Osteocyte (in vitro differentiated cells): ENCODE measurements at regions not wholly inside any gene's neighbourhood (a gene's known extent, or its start where the extent isn't known, plus 50 kb on each side); places are given as distances from the start of the nearest gene placed in this dataset.

Source experiments
- DNase-seq: peaks from one replicate; pipeline ENCODE4 v3.0.0; 2021; ENCODE audit warnings: mixed read lengths; ENCODE audit not compliant: unreplicated experiment; ENCODE audit errors: extremely low spot score
- H3K27ac Mint-ChIP-seq: one replicate; pipeline ENCODE4 v1.8.0; 2021; ENCODE audit warnings: mild to moderate bottlenecking, mixed read lengths; ENCODE audit not compliant: unreplicated experiment
- H3K27me3 Mint-ChIP-seq: one replicate; pipeline ENCODE4 v1.8.0; 2021; ENCODE audit warnings: mixed read lengths; ENCODE audit not compliant: unreplicated experiment
- H3K36me3 Mint-ChIP-seq: one replicate; pipeline ENCODE4 v1.8.0; 2021; ENCODE audit warnings: mixed read lengths; ENCODE audit not compliant: unreplicated experiment
- H3K4me1 Mint-ChIP-seq: one replicate; pipeline ENCODE4 v1.8.0; 2021; ENCODE audit warnings: mixed read lengths; ENCODE audit not compliant: unreplicated experiment
- H3K4me3 Mint-ChIP-seq: one replicate; pipeline ENCODE4 v1.8.0; 2021; ENCODE audit warnings: mild to moderate bottlenecking, moderate library complexity, mixed read lengths; ENCODE audit not compliant: unreplicated experiment
- H3K9me3 Mint-ChIP-seq: one replicate; pipeline ENCODE4 v1.8.0; 2021; ENCODE audit warnings: mixed read lengths; ENCODE audit not compliant: unreplicated experiment
- CTCF ChIP-seq: fragments of 200-600 bp; sonication (generic); IDR thresholded peaks from 2 replicates; pipeline ENCODE4 v1.5.0; 2021; ENCODE audit warnings: antibody characterized with exemption, mild to moderate bottlenecking, moderate library complexity

GRCh38 chr10:61830846-61831273 is 70.6 kb upstream of the ARID5B start:
- H3K4me1 Mint-ChIP-seq: peaks cover 14% of the 10 kb centered on the region
- no peak overlapping the region for H3K4me3 Mint-ChIP-seq
- H3K27ac Mint-ChIP-seq: no peak overlapping the region
- no peaks in the 10 kb centered on the region for H3K27me3 Mint-ChIP-seq
- no peak for TF ChIP-seq CTCF
- H3K9me3 Mint-ChIP-seq: no peaks in the 10 kb centered on the region
- peaks cover 1% of the 10 kb centered on the region for H3K36me3 Mint-ChIP-seq
- DNase-seq: no peak

- peaks cover 34% of the 10 kb centered on the region for H3K4me1 Mint-ChIP-seq
- peaks cover 1% of the 10 kb centered on the region for H3K36me3 Mint-ChIP-seq
- H3K9me3 Mint-ChIP-seq: no peaks in the 10 kb centered on the region
- no peak overlapping the region for H3K27ac Mint-ChIP-seq
- no peak for TF ChIP-seq CTCF
- no peaks in the 10 kb centered on the region for H3K27me3 Mint-ChIP-seq
- no peak for DNase-seq
- H3K4me3 Mint-ChIP-seq: no peak overlapping the region
These were observed 68.5 kb upstream of the ARID5B start for GRCh38 chr10:61832866-61833481.

DNA sequence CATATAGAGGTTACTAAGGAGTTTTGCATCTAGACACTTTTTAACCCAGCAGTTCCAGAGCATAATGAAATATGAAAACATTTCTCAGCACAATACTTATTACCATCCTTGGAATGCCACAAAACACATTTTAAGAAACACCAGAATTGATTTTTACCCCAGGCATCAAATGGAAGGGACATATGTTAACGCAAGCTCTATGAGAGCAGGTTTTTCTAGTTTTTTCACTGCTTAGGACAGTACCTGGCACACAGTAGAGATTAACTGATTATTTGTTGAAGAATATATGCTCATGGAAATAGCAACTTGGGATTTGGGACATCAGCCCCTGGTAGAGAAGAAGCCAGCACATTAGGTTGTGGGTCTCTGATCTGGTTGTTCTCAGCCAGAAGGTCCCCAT is 67.0 kb upstream of the ARID5B start:
- peaks cover 1% of the 10 kb centered on the region for H3K36me3 Mint-ChIP-seq
- no peak for TF ChIP-seq CTCF
- no peaks in the 10 kb centered on the region for H3K9me3 Mint-ChIP-seq
- no peaks in the 10 kb centered on the region for H3K27me3 Mint-ChIP-seq
- peaks cover 38% of the 10 kb centered on the region for H3K4me1 Mint-ChIP-seq
- no peak overlapping the region for H3K4me3 Mint-ChIP-seq
- H3K27ac Mint-ChIP-seq: peak overlapping the region; percentile 50
- DNase-seq: no peak

DNA sequence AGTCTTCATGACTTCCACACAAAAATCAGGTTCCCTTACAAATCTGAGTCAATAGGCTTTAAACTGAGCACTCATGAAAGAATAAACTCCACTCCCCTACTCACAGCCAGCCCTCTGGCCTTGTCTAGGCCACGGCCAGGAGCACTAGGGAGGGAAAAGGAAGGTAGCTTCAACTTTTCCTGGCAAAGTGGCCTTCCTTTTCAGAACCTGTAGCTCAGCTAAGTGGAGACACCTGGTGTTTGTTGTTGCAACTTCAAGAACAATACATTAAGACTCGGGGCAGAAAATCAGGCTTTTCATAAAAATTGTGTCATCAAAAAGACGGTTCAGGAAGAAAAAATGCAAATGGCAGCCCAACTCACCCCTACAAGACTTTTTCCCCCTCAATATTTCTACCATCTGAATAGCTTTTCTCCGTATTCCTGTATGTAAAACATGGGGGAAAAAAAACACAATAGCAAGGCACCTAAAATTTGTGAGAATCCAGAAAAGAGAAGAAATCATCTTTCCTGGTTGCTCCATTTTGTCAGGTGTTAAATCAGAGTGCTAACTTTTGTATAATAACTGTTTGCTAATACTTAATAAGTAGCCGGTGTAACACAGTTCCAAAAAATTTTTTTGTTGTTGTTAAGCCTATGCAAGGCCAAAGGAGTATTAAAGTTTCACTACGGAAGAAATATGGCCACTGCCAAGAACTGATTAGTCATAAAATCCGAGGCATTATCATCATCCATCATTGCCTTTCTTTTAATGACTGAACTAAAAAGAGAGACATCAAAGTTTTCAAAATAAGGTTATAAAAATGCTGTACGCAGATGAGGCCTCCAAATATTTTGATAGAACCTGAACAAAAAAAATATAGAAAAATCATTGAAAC is 66.2 kb upstream of the ARID5B start:
- Mint-ChIP-seq H3K4me3 (no peak overlapping the region), H3K27ac (peak overlapping the region; percentile 78), H3K36me3 (peaks cover 1% of the 10 kb centered on the region), H3K27me3 (no peaks in the 10 kb centered on the region), H3K4me1 (peaks cover 38% of the 10 kb centered on the region), H3K9me3 (no peaks in the 10 kb centered on the region)
- peak; percentile 47 for TF ChIP-seq CTCF
- DNase-seq: no peak
